WTC11 (cell line): ENCODE measurements at regions not wholly inside any gene's neighbourhood (a gene's known extent, or its start where the extent isn't known, plus 50 kb on each side); places are given as distances from the start of the nearest gene placed in this dataset.

Experiments used
- E2F1 ChIP-seq: sonication (generic); formaldehyde crosslinking; IDR thresholded peaks from 2 replicates; pipeline ENCODE4 v1.8.0; 2022; ENCODE audit warnings: mild to moderate bottlenecking, missing genetic modification reagents
- JUN ChIP-seq: sonication (generic); formaldehyde crosslinking; IDR thresholded peaks from 2 replicates; pipeline ENCODE4 v1.8.0; 2023; ENCODE audit warnings: mild to moderate bottlenecking, missing genetic modification reagents
- TEAD1 ChIP-seq: sonication (generic); formaldehyde crosslinking; IDR thresholded peaks from 2 replicates; pipeline ENCODE4 v1.8.0; 2022; ENCODE audit warnings: mild to moderate bottlenecking, missing genetic modification reagents
- ZNF138 ChIP-seq: sonication (generic); formaldehyde crosslinking; conservative IDR thresholded peaks from 2 replicates; pipeline ENCODE4 v1.8.1; 2022; ENCODE audit warnings: mild to moderate bottlenecking, moderate library complexity, missing genetic modification reagents
- TF ChIP-seq, protein P1 (sequence below): fragments of 200-600 bp; IDR thresholded peaks from 2 replicates; pipeline ENCODE4 v1.8.0; 2022; ENCODE audit warnings: antibody characterized with exemption

DNA sequence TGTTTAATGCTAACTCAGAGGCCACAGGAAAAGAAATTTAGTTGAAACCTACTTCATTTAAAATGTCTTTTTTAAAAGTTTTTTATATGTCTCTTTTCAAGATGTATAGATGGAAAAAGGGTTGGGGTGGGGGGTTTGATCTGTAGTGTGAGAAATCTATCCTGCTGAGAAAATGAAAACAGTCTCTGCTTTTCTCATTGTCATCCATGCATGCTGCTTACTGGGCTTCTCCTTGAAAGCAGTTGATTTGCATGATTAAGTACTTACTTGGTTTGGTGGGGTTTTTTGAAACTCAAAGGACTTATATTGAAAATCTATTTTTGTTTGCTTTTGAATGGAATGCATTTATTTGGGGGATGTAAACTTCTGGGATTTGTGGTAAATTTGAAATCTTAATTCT lies 313.6 kb upstream of the DKK2 start:
- TF ChIP-seq, protein P1, sequence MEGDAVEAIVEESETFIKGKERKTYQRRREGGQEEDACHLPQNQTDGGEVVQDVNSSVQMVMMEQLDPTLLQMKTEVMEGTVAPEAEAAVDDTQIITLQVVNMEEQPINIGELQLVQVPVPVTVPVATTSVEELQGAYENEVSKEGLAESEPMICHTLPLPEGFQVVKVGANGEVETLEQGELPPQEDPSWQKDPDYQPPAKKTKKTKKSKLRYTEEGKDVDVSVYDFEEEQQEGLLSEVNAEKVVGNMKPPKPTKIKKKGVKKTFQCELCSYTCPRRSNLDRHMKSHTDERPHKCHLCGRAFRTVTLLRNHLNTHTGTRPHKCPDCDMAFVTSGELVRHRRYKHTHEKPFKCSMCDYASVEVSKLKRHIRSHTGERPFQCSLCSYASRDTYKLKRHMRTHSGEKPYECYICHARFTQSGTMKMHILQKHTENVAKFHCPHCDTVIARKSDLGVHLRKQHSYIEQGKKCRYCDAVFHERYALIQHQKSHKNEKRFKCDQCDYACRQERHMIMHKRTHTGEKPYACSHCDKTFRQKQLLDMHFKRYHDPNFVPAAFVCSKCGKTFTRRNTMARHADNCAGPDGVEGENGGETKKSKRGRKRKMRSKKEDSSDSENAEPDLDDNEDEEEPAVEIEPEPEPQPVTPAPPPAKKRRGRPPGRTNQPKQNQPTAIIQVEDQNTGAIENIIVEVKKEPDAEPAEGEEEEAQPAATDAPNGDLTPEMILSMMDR: no peak
- no peak for TF ChIP-seq TEAD1 (CRISPR knock-in tag)
- TF ChIP-seq JUN: no peak
- TF ChIP-seq ZNF138 (CRISPR knock-in tag): no peak
- no peak for TF ChIP-seq E2F1 (CRISPR knock-in tag)
